HepG2 (cell line): ENCODE measurements at regions not wholly inside any gene's neighbourhood (a gene's known extent, or its start where the extent isn't known, plus 50 kb on each side); places are given as distances from the start of the nearest gene placed in this dataset.

Source experiments
- AHDC1 ChIP-seq: sonication (generic); formaldehyde crosslinking; IDR thresholded peaks from 2 replicates; pipeline ENCODE4 v1.5.1; 2020; ENCODE audit warnings: mild to moderate bottlenecking, missing genetic modification reagents, borderline replicate concordance
- HINFP ChIP-seq: sonication (generic); formaldehyde crosslinking; IDR thresholded peaks from 2 replicates; pipeline ENCODE4 v1.4.0; 2020; ENCODE audit warnings: low read depth, mild to moderate bottlenecking, missing genetic modification reagents
- NR3C1 ChIP-seq: sonication (generic); formaldehyde crosslinking; IDR thresholded peaks from 2 replicates; pipeline ENCODE4 v1.4.0; 2020; ENCODE audit warnings: missing genetic modification reagents
- SNRNP70 ChIP-seq: fragments of 200-400 bp; formaldehyde crosslinking; IDR thresholded peaks from 2 replicates; pipeline ENCODE4 v1.6.1; 2017; ENCODE audit warnings: mild to moderate bottlenecking, low read depth, low read length, moderate library complexity
- TEF ChIP-seq: sonication (generic); formaldehyde crosslinking; IDR thresholded peaks from 2 replicates; pipeline ENCODE4 v1.5.0; 2020; ENCODE audit warnings: missing genetic modification reagents
- ZBTB38 ChIP-seq: sonication (generic); formaldehyde crosslinking; IDR thresholded peaks from 2 replicates; pipeline ENCODE4 v1.5.1; 2020; ENCODE audit warnings: mild to moderate bottlenecking, missing genetic modification reagents
- ZNF326 ChIP-seq: sonication (generic); formaldehyde crosslinking; IDR thresholded peaks from 2 replicates; pipeline ENCODE4 v1.4.0; 2020; ENCODE audit warnings: missing genetic modification reagents, borderline replicate concordance
- ZNF407 ChIP-seq: sonication (generic); formaldehyde crosslinking; IDR thresholded peaks from one replicate; pipeline ENCODE4 v1.5.1; 2020; ENCODE audit warnings: mild to moderate bottlenecking, missing genetic modification reagents; ENCODE audit errors: not compliant biosample characterization
- ZNF451 ChIP-seq: sonication (generic); formaldehyde crosslinking; IDR thresholded peaks from 2 replicates; pipeline ENCODE4 v1.5.0; 2020; ENCODE audit warnings: mild to moderate bottlenecking, missing genetic modification reagents
- ZNF598 ChIP-seq: sonication (generic); formaldehyde crosslinking; IDR thresholded peaks from 2 replicates; pipeline ENCODE4 v1.5.1; 2020; ENCODE audit warnings: mild to moderate bottlenecking, missing genetic modification reagents, borderline replicate concordance

GRCh38 chr22:27588268-27588667 is 213.3 kb downstream of the MN1 start (continued):
- TF ChIP-seq NR3C1 (CRISPR knock-in tag) = no peak
- no peak for TF ChIP-seq TEF (CRISPR knock-in tag)
- no peak for TF ChIP-seq HINFP (CRISPR knock-in tag)
- no peak for TF ChIP-seq ZBTB38
- no peak for TF ChIP-seq AHDC1 (CRISPR knock-in tag)
- no peak for TF ChIP-seq ZNF326 (CRISPR knock-in tag)
- TF ChIP-seq ZNF451 = no peak
- no peak for TF ChIP-seq SNRNP70
- TF ChIP-seq ZNF407 (CRISPR knock-in tag) = no peak
- TF ChIP-seq ZNF598 (CRISPR knock-in tag) = no peak
